PC-9 (cell line): ENCODE measurements at regions not wholly inside any gene's neighbourhood (a gene's known extent, or its start where the extent isn't known, plus 50 kb on each side); places are given as distances from the start of the nearest gene placed in this dataset.

Experiments used
- EZH2 ChIP-seq: fragments of 200-600 bp; sonication (generic); IDR thresholded peaks from 2 replicates; pipeline ENCODE4 v1.8.0; 2017; ENCODE audit warnings: antibody characterized with exemption, low read depth
- TF ChIP-seq, protein P1 (sequence below): fragments of 200-600 bp; sonication (generic); conservative IDR thresholded peaks from 2 replicates; pipeline ENCODE4 v1.6.1; 2017; ENCODE audit warnings: mixed run types, antibody characterized with exemption, mild to moderate bottlenecking, moderate library complexity

DNA sequence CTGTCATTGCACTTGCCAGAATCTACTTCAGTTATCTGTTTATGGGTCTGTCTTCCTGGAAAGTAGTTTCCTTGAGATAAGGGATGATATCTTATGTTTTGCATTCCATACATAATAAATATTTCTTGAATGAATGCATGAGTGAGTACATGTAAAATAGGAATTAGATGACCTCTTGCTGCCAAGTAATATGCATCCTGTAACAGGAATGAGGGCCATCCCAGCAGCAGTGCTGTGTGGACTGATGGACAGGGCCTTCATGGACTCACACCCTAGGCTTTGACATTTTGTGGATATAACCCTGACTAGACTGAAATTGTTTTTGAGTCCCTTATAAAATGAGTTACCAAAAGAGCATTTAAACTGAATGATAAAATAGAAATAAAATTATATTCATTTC lies 77.2 kb upstream of the NEIL3 start:
- TF ChIP-seq EZH2, result no peak
- TF ChIP-seq, protein P1, sequence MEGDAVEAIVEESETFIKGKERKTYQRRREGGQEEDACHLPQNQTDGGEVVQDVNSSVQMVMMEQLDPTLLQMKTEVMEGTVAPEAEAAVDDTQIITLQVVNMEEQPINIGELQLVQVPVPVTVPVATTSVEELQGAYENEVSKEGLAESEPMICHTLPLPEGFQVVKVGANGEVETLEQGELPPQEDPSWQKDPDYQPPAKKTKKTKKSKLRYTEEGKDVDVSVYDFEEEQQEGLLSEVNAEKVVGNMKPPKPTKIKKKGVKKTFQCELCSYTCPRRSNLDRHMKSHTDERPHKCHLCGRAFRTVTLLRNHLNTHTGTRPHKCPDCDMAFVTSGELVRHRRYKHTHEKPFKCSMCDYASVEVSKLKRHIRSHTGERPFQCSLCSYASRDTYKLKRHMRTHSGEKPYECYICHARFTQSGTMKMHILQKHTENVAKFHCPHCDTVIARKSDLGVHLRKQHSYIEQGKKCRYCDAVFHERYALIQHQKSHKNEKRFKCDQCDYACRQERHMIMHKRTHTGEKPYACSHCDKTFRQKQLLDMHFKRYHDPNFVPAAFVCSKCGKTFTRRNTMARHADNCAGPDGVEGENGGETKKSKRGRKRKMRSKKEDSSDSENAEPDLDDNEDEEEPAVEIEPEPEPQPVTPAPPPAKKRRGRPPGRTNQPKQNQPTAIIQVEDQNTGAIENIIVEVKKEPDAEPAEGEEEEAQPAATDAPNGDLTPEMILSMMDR, result no peak
